Psoas muscle (tissue), 7 donors: ENCODE measurements at regions not wholly inside any gene's neighbourhood (a gene's known extent, or its start where the extent isn't known, plus 50 kb on each side); places are given as distances from the start of the nearest gene placed in this dataset.

Source experiments
- ATAC-seq, 4 donors: fragments of 200-7000 bp; cut with Tn5 transposase; one replicate each; pipeline ENCODE4 v1.9.1; 2020; ENCODE audit warnings: moderate library complexity in 3 of 4, mild to moderate bottlenecking in 2 of 4
- DNase-seq, 2 donors: peaks; one replicate each; pipeline ENCODE4 v3.0.0-alpha.2; 2020
- H3K27ac ChIP-seq: fragments of 200-600 bp; one replicate; pipeline ENCODE4 v1.8.0; 2022
- H3K27me3 ChIP-seq, 3 donors: fragments of 200-600 bp in 1 of 3; one replicate each; pipeline versions ENCODE4 v1.6.1 to v1.8.0; 2013 to 2022; ENCODE audit warnings: low read length in 2 of 3, mild to moderate bottlenecking in 2 of 3, moderate library complexity in 1 of 3; ENCODE audit not compliant: insufficient read depth in 3 of 3
- H3K36me3 ChIP-seq, 2 donors: fragments of 200-600 bp in 1 of 2; one replicate each; pipeline versions ENCODE4 v1.6.1 to v1.8.0; 2013 to 2022; ENCODE audit warnings: low read depth in 1 of 2, mild to moderate bottlenecking in 1 of 2, moderate library complexity in 1 of 2; ENCODE audit not compliant: insufficient read depth in 1 of 2
- H3K4me1 ChIP-seq: fragments of 200-600 bp; one replicate; pipeline ENCODE4 v1.8.0; 2022
- H3K4me3 ChIP-seq: fragments of 200-600 bp; one replicate; pipeline ENCODE4 v1.8.0; 2022; ENCODE audit warnings: mild to moderate bottlenecking
- H3K9me3 ChIP-seq: fragments of 200-600 bp; one replicate; pipeline ENCODE4 v1.8.0; 2022
- CTCF ChIP-seq: fragments of 200-600 bp; IDR thresholded peaks from one replicate; pipeline ENCODE4 v1.8.0; 2022; ENCODE audit warnings: antibody characterized with exemption
- WGBS, 3 donors: extraction: QIAGEN DNeasy Blood & Tissue Kit; methylation state at CpG; one replicate each; pipeline versions ENCODE4 v1.1.6 to v1.1.7; 2013; 5-methylcytosine and 5-hydroxymethylcytosine counted together
- intact Hi-C, 2 donors: fragments of 100-400 bp; cut with DNase I; formaldehyde crosslinking; loops; one replicate each; pipeline versions ENCODE4 v1.11.0 to v1.14.2; 2022
- donor health status: healthy with polysubstance abuse.
- donor health status: DM: no; HTN: no; CAD: no; lungs with moderate emphysema.
- donor health status: Bipolar disorder and iron deficiency.
- donor health status: healthy.
- donor health status: DM: yes; HTN: yes; CAD: no.
- donor health status: DM: no; HTN: no; CAD: no.
- donor health status: DM: yes; HTN: yes; CAD: no.

- no peak overlapping the region for H3K4me3 ChIP-seq
- H3K27ac ChIP-seq = no peak overlapping the region
- H3K27me3 ChIP-seq = no peaks in the 10 kb centered on the region
- 69 to 75% (median 69%) methylated on average over 3 of the region's 3 CpGs for WGBS, 3 donors
- TF ChIP-seq CTCF = no peak
- no peaks in the 10 kb centered on the region for H3K4me1 ChIP-seq
- intact Hi-C loops = no loop called here
- no peaks in the 10 kb centered on the region for H3K36me3 ChIP-seq
- ATAC-seq (no peak), DNase-seq (no peak)
- H3K9me3 ChIP-seq = peaks cover 14% of the 10 kb centered on the region
Measured at GRCh38 chr7:114825423-114825951, 96.4 kb upstream of the MDFIC start.

GRCh38 chr7:114830952-114831351, 90.9 kb upstream of the MDFIC start:
- ATAC-seq (no peak), DNase-seq (no peak)
- Histone ChIP-seq H3K27ac (no peak overlapping the region), H3K4me3 (no peak overlapping the region), H3K4me1 (no peaks in the 10 kb centered on the region), H3K27me3 (no peaks in the 10 kb centered on the region), H3K36me3 (no peaks in the 10 kb centered on the region), H3K9me3 (peaks cover 14% of the 10 kb centered on the region)
- intact Hi-C loops = no loop called here
- 44 to 46% (median 45%) methylated on average over 4 of the region's 4 CpGs for WGBS, 3 donors
- no peak for TF ChIP-seq CTCF

DNA sequence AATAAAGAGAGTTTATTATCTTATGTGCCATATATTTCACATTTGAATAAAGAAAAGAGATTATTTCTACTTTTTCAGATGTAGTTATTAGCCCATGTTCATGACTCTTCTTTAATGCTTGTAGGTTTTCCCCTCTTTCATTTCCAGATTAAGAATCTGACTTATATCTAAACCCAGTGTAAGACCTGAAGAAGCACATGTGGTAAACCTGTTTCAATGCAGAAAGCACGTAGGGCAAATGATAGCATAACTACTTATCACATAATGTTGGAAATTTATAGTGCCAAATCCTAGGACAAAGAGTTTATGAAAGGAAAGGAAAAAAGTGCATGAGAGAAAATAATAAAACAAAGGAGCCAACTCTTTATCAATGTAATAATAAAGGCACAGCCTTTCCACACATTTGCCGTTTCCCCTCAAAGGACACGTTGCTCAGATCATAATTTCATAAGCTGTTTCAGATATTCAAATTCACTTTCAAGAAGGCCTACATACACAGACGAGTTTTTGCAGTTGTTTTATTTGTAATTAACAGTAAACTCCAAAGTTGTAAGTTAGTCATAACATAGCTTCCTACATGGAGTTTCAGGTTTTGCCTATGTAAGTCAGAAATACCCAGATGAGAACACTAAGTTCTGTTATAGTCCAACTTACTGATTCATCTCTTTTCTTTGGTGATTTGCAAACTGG, 88.8 kb upstream of the MDFIC start:
- H3K4me1 ChIP-seq = no peaks in the 10 kb centered on the region
- H3K27ac ChIP-seq = no peak overlapping the region
- intact Hi-C loops = no loop called here
- WGBS, 3 donors = 81 to 91% (median 83%) methylated on average over 4 of the region's 4 CpGs
- DNase-seq (no peak), ATAC-seq (no peak)
- no peaks in the 10 kb centered on the region for H3K9me3 ChIP-seq
- TF ChIP-seq CTCF = no peak
- no peak overlapping the region for H3K4me3 ChIP-seq
- H3K27me3 ChIP-seq = no peaks in the 10 kb centered on the region
- no peaks in the 10 kb centered on the region for H3K36me3 ChIP-seq

DNA sequence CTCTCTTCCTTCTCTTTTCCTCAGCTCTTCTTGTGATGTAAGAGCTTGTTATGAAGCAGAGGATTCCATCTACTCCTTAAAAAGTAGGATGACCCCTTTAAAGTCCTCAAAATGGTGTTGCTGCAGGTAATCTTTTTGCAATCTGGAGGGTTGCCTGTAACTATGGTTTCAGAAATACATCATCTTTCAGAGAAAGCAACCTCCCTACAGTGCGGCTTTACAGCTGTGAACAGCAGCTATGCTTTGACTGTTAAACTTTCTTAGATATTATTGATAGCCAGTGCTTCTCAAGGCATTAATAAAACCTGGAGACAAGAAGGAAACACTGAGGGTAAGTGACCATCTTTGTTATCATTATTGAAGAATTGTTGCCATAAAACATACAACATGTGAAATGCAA, 86.6 kb upstream of the MDFIC start:
- Histone ChIP-seq H3K27me3 (no peaks in the 10 kb centered on the region), H3K27ac (no peak overlapping the region), H3K4me3 (no peak overlapping the region), H3K9me3 (no peaks in the 10 kb centered on the region), H3K4me1 (no peaks in the 10 kb centered on the region), H3K36me3 (no peaks in the 10 kb centered on the region)
- TF ChIP-seq CTCF = no peak
- DNase-seq (no peak), ATAC-seq (no peak)
- intact Hi-C loops = no loop called here
- WGBS, 3 donors = 82 to 88% (median 88%) methylated on average over 1 of the region's 1 CpG

DNA sequence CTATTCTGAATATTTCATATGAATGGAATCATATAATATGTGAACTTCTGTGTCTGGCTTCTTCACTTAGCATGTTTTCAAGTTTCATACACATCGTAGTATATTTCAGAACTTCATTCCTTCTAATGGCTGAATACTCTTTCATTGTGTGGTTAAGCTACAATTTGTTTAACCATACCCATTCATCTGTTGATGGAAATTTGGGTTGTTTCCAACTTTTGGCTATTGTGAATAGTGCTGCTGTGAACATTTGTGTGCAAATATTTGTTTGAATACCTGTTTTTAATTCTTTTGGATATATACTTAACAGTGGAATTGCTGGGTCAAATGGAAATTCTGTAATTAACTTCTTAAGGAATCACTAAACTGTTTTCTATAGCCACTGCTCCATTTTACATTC, 86.0 kb upstream of the MDFIC start:
- intact Hi-C loops = no loop called here
- Histone ChIP-seq H3K27me3 (no peaks in the 10 kb centered on the region), H3K4me3 (no peak overlapping the region), H3K36me3 (no peaks in the 10 kb centered on the region), H3K9me3 (no peaks in the 10 kb centered on the region), H3K27ac (no peak overlapping the region), H3K4me1 (no peaks in the 10 kb centered on the region)
- DNase-seq = no peak
- TF ChIP-seq CTCF = no peak
- no peak for ATAC-seq
- WGBS, 3 donors = 0% methylated on average over 1 of the region's 1 CpG
